ENCODE measurements at regions not wholly inside any gene's neighbourhood (a gene's known extent, or its start where the extent isn't known, plus 50 kb on each side); places are given as distances from the start of the nearest gene placed in this dataset.

- DNase-seq (ENCODE audit: low read depth, low spot score), result no peak
- H3K4me3 ChIP-seq (ENCODE audit: insufficient read length, low read depth), result no peak overlapping the region
- H3K9ac ChIP-seq (ENCODE audit: insufficient read length, low read depth), result no peak overlapping the region
- H3K27me3 ChIP-seq (ENCODE audit: insufficient read depth, insufficient read length), result no peaks in the 10 kb centered on the region
- H3K36me3 ChIP-seq (ENCODE audit: insufficient read depth, insufficient read length, low read length), result no peaks in the 10 kb centered on the region
- TF ChIP-seq YY1 (IDR thresholded peaks at IDR 0.05; ENCODE audit: insufficient read depth, insufficient read length) (no peak), ZNF274 (IDR thresholded peaks at IDR 0.05; ENCODE audit: low read depth, low read length) (no peak), SUZ12 (IDR thresholded peaks at IDR 0.05; ENCODE audit: extremely low read depth, insufficient read depth, insufficient read length) (no peak)
- H3K9me3 ChIP-seq (ENCODE audit: insufficient read depth, low read length), result no peaks in the 10 kb centered on the region
- no peaks in the 10 kb centered on the region for H3K4me1 ChIP-seq (ENCODE audit: insufficient read depth, insufficient read length)
Measured at GRCh38 chr2:22600999-22601398, 784.0 kb upstream of the KLHL29 start.

- no peaks in the 10 kb centered on the region for H3K4me1 ChIP-seq (ENCODE audit: insufficient read depth, insufficient read length)
- H3K27me3 ChIP-seq (ENCODE audit: insufficient read depth, insufficient read length), result no peaks in the 10 kb centered on the region
- H3K9ac ChIP-seq (ENCODE audit: insufficient read length, low read depth), result no peak overlapping the region
- TF ChIP-seq YY1 (IDR thresholded peaks at IDR 0.05; ENCODE audit: insufficient read depth, insufficient read length), result no peak
- no peak for TF ChIP-seq ZNF274 (IDR thresholded peaks at IDR 0.05; ENCODE audit: low read depth, low read length)
- no peak for TF ChIP-seq SUZ12 (IDR thresholded peaks at IDR 0.05; ENCODE audit: extremely low read depth, insufficient read depth, insufficient read length)
- H3K9me3 ChIP-seq (ENCODE audit: insufficient read depth, low read length), result no peaks in the 10 kb centered on the region
- no peak for DNase-seq (ENCODE audit: low read depth, low spot score)
- no peak overlapping the region for H3K4me3 ChIP-seq (ENCODE audit: insufficient read length, low read depth)
- no peaks in the 10 kb centered on the region for H3K36me3 ChIP-seq (ENCODE audit: insufficient read depth, insufficient read length, low read length)
Measured at GRCh38 chr2:22604136-22604535, 780.8 kb upstream of the KLHL29 start.

GRCh38 chr2:22616031-22616430 lies 768.9 kb upstream of the KLHL29 start:
- TF ChIP-seq SUZ12 (IDR thresholded peaks at IDR 0.05; ENCODE audit: extremely low read depth, insufficient read depth, insufficient read length) (no peak), YY1 (IDR thresholded peaks at IDR 0.05; ENCODE audit: insufficient read depth, insufficient read length) (no peak), ZNF274 (IDR thresholded peaks at IDR 0.05; ENCODE audit: low read depth, low read length) (no peak)
- no peaks in the 10 kb centered on the region for H3K36me3 ChIP-seq (ENCODE audit: insufficient read depth, insufficient read length, low read length)
- H3K9me3 ChIP-seq (ENCODE audit: insufficient read depth, low read length), result no peaks in the 10 kb centered on the region
- no peaks in the 10 kb centered on the region for H3K4me1 ChIP-seq (ENCODE audit: insufficient read depth, insufficient read length)
- DNase-seq (ENCODE audit: low read depth, low spot score), result no peak
- H3K9ac ChIP-seq (ENCODE audit: insufficient read length, low read depth), result no peak overlapping the region
- H3K27me3 ChIP-seq (ENCODE audit: insufficient read depth, insufficient read length), result no peaks in the 10 kb centered on the region
- H3K4me3 ChIP-seq (ENCODE audit: insufficient read length, low read depth), result no peak overlapping the region

GRCh38 chr2:22623620-22624019 lies 761.4 kb upstream of the KLHL29 start:
- TF ChIP-seq ZNF274 (IDR thresholded peaks at IDR 0.05; ENCODE audit: low read depth, low read length) (no peak), SUZ12 (IDR thresholded peaks at IDR 0.05; ENCODE audit: extremely low read depth, insufficient read depth, insufficient read length) (no peak)
- Histone ChIP-seq H3K4me3 (ENCODE audit: insufficient read length, low read depth) (no peak overlapping the region), H3K9ac (ENCODE audit: insufficient read length, low read depth) (no peak overlapping the region), H3K4me1 (ENCODE audit: insufficient read depth, insufficient read length) (no peaks in the 10 kb centered on the region), H3K9me3 (ENCODE audit: insufficient read depth, low read length) (no peaks in the 10 kb centered on the region), H3K27me3 (ENCODE audit: insufficient read depth, insufficient read length) (no peaks in the 10 kb centered on the region), H3K36me3 (ENCODE audit: insufficient read depth, insufficient read length, low read length) (no peaks in the 10 kb centered on the region)
- DNase-seq (ENCODE audit: low read depth, low spot score), result no peak

GRCh38 chr2:22626621-22627020 lies 758.4 kb upstream of the KLHL29 start:
- TF ChIP-seq ZNF274 (IDR thresholded peaks at IDR 0.05; ENCODE audit: low read depth, low read length), result no peak
- no peak for TF ChIP-seq SUZ12 (IDR thresholded peaks at IDR 0.05; ENCODE audit: extremely low read depth, insufficient read depth, insufficient read length)
- TF ChIP-seq YY1 (IDR thresholded peaks at IDR 0.05; ENCODE audit: insufficient read depth, insufficient read length), result no peak
- DNase-seq (ENCODE audit: low read depth, low spot score), result peak; percentile 38
- no peaks in the 10 kb centered on the region for H3K9me3 ChIP-seq (ENCODE audit: insufficient read depth, low read length)

GRCh38 chr2:22628221-22628620 lies 756.8 kb upstream of the KLHL29 start:
- H3K9ac ChIP-seq (ENCODE audit: insufficient read length, low read depth), result no peak overlapping the region
- H3K9me3 ChIP-seq (ENCODE audit: insufficient read depth, low read length), result no peaks in the 10 kb centered on the region
- H3K4me1 ChIP-seq (ENCODE audit: insufficient read depth, insufficient read length), result no peaks in the 10 kb centered on the region
- H3K4me3 ChIP-seq (ENCODE audit: insufficient read length, low read depth), result no peak overlapping the region
- DNase-seq (ENCODE audit: low read depth, low spot score), result no peak
- H3K27me3 ChIP-seq (ENCODE audit: insufficient read depth, insufficient read length), result no peaks in the 10 kb centered on the region
- no peak for TF ChIP-seq SUZ12 (IDR thresholded peaks at IDR 0.05; ENCODE audit: extremely low read depth, insufficient read depth, insufficient read length)
- no peaks in the 10 kb centered on the region for H3K36me3 ChIP-seq (ENCODE audit: insufficient read depth, insufficient read length, low read length)

More at GRCh38 chr2:22626621-22627020, 758.4 kb upstream of the KLHL29 start:
- Histone ChIP-seq H3K36me3 (ENCODE audit: insufficient read depth, insufficient read length, low read length) (no peaks in the 10 kb centered on the region), H3K27me3 (ENCODE audit: insufficient read depth, insufficient read length) (no peaks in the 10 kb centered on the region), H3K4me1 (ENCODE audit: insufficient read depth, insufficient read length) (no peaks in the 10 kb centered on the region), H3K4me3 (ENCODE audit: insufficient read length, low read depth) (no peak overlapping the region), H3K9ac (ENCODE audit: insufficient read length, low read depth) (no peak overlapping the region)

GRCh38 chr2:22628906-22629305 lies 756.1 kb upstream of the KLHL29 start:
- H3K36me3 ChIP-seq (ENCODE audit: insufficient read depth, insufficient read length, low read length), result no peaks in the 10 kb centered on the region
- no peaks in the 10 kb centered on the region for H3K4me1 ChIP-seq (ENCODE audit: insufficient read depth, insufficient read length)
- no peak for TF ChIP-seq ZNF274 (IDR thresholded peaks at IDR 0.05; ENCODE audit: low read depth, low read length)
- no peak for TF ChIP-seq SUZ12 (IDR thresholded peaks at IDR 0.05; ENCODE audit: extremely low read depth, insufficient read depth, insufficient read length)
- no peak for TF ChIP-seq YY1 (IDR thresholded peaks at IDR 0.05; ENCODE audit: insufficient read depth, insufficient read length)
- H3K9ac ChIP-seq (ENCODE audit: insufficient read length, low read depth), result no peak overlapping the region
- no peaks in the 10 kb centered on the region for H3K9me3 ChIP-seq (ENCODE audit: insufficient read depth, low read length)
- no peaks in the 10 kb centered on the region for H3K27me3 ChIP-seq (ENCODE audit: insufficient read depth, insufficient read length)
- no peak overlapping the region for H3K4me3 ChIP-seq (ENCODE audit: insufficient read length, low read depth)
- no peak for DNase-seq (ENCODE audit: low read depth, low spot score)

GRCh38 chr2:22634167-22634566 lies 750.8 kb upstream of the KLHL29 start:
- no peak for DNase-seq (ENCODE audit: low read depth, low spot score)
- no peak overlapping the region for H3K9ac ChIP-seq (ENCODE audit: insufficient read length, low read depth)
- no peaks in the 10 kb centered on the region for H3K27me3 ChIP-seq (ENCODE audit: insufficient read depth, insufficient read length)
- TF ChIP-seq ZNF274 (IDR thresholded peaks at IDR 0.05; ENCODE audit: low read depth, low read length), result no peak
- no peaks in the 10 kb centered on the region for H3K9me3 ChIP-seq (ENCODE audit: insufficient read depth, low read length)
- no peak overlapping the region for H3K4me3 ChIP-seq (ENCODE audit: insufficient read length, low read depth)
- no peaks in the 10 kb centered on the region for H3K36me3 ChIP-seq (ENCODE audit: insufficient read depth, insufficient read length, low read length)
- H3K4me1 ChIP-seq (ENCODE audit: insufficient read depth, insufficient read length), result no peaks in the 10 kb centered on the region
